Transverse colon (tissue), 3 donors: ENCODE measurements at regions not wholly inside any gene's neighbourhood (a gene's known extent, or its start where the extent isn't known, plus 50 kb on each side); places are given as distances from the start of the nearest gene placed in this dataset.

Experiments used
- CTCF ChIP-seq, 5 experiments: fragments of 200-600 bp in 3 of 5; fragments of 450-650 bp in 2 of 5; sonication (generic) in 3 of 5; IDR thresholded peaks; 1 replicate in 2 of 5; 2 replicates in 3 of 5; pipeline ENCODE4 v1.5.1; 2016 to 2017; ENCODE audit warnings: antibody characterized with exemption in 5 of 5, inconsistent platforms in 3 of 5, mild to moderate bottlenecking in 2 of 5, moderate library complexity in 1 of 5
- POLR2A ChIP-seq: fragments of 450-650 bp; IDR thresholded peaks from one replicate; pipeline ENCODE4 v1.6.1; 2016; ENCODE audit warnings: antibody characterized with exemption, mild to moderate bottlenecking, moderate library complexity

- no peak for TF ChIP-seq CTCF (IDR thresholded peaks at IDR 0.05)
- TF ChIP-seq POLR2A: no peak
These were observed 596.2 kb upstream of the DPPA4 start for GRCh38 chr3:109933576-109933975.
